ENCODE measurements at regions not wholly inside any gene's neighbourhood (a gene's known extent, or its start where the extent isn't known, plus 50 kb on each side); places are given as distances from the start of the nearest gene placed in this dataset.

DNA sequence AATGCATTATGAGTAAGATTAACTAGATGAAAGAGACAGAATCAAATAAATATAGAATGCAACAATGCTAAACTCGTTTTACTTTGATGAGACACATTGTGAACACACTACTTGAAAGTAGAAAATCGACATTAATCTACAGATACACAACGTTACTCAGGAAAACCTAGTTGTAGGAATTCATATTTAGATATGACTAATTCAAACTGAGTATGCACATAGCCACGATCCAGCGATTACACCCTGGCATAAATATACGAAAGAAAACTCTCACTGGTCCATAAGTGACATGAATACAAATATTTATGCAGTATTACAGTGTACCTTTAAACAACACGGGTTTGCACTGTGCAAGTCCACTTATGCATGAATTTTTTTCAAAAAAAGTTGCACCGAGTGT, 485.6 kb downstream of the TMX3 start:
- FAIRE-seq, result no peak
- TF ChIP-seq, protein P1, sequence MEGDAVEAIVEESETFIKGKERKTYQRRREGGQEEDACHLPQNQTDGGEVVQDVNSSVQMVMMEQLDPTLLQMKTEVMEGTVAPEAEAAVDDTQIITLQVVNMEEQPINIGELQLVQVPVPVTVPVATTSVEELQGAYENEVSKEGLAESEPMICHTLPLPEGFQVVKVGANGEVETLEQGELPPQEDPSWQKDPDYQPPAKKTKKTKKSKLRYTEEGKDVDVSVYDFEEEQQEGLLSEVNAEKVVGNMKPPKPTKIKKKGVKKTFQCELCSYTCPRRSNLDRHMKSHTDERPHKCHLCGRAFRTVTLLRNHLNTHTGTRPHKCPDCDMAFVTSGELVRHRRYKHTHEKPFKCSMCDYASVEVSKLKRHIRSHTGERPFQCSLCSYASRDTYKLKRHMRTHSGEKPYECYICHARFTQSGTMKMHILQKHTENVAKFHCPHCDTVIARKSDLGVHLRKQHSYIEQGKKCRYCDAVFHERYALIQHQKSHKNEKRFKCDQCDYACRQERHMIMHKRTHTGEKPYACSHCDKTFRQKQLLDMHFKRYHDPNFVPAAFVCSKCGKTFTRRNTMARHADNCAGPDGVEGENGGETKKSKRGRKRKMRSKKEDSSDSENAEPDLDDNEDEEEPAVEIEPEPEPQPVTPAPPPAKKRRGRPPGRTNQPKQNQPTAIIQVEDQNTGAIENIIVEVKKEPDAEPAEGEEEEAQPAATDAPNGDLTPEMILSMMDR (IDR thresholded peaks at IDR 0.05; ENCODE audit: insufficient read depth, low read length, severe bottlenecking), result no peak

DNA sequence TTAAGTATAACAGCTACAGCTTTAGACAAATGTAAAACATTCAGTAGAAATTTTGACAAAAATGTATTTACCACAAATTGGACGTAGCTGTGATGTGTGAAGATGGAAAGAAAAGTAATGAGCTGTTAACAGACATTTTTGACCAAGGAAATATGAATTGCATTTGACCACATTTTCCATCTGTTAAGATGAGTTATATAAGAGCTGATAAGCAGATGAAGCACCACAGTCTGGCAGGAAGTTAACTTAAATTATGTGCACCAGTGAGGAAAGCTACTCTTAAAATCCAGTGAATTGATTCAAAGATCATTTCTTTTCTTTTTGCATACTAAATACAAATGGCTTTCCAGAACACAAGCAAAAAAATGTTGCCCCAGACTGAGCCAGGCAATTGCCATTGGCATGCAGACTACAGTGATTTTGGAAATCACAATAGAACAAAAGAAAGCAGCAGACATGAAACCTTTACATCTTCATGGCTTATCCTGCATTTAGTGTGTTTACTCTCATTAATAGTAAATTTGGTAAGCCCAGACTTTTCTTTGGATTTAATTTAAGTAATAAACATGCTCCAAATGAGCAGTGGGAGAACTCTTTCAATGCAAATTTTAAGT, 493.7 kb downstream of the TMX3 start:
- FAIRE-seq (no peak), DNase-seq (ENCODE audit: low read depth) (no peak)
- H3K27me3 ChIP-seq (ENCODE audit: control insufficient read depth, insufficient read depth, low read length), result no peaks in the 10 kb centered on the region
- TF ChIP-seq, protein P1 (IDR thresholded peaks at IDR 0.05; ENCODE audit: insufficient read depth, low read length, severe bottlenecking), result no peak
- H3K4me3 ChIP-seq (ENCODE audit: low read depth, low read length), result no peak overlapping the region
- H3K36me3 ChIP-seq (ENCODE audit: control insufficient read depth, insufficient read depth, low read length), result no peaks in the 10 kb centered on the region

More for the DNA sequence above, 485.6 kb downstream of the TMX3 start:
- H3K4me3 ChIP-seq (ENCODE audit: low read depth, low read length), result no peak overlapping the region
- DNase-seq (ENCODE audit: low read depth), result no peak
- H3K27me3 ChIP-seq (ENCODE audit: control insufficient read depth, insufficient read depth, low read length), result no peaks in the 10 kb centered on the region
- H3K36me3 ChIP-seq (ENCODE audit: control insufficient read depth, insufficient read depth, low read length), result no peaks in the 10 kb centered on the region

DNA sequence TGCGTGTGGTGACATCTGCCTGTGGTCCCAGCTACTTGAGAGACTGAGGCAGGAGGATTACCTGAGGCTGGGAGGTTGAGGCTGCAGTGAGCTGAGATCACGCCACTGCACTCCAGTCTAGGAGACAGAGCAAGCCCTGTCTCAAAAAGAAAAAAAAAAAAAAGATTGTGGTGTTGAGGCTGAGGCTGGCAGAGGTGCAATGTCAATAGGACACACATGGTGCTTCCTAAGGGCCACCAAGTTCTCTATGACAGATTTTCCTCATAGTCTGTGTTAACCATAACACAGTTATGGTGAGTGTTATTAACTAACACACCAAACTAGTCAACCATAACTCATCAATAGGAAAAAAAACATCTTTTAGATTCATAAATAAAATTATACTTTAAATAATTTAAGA, 494.4 kb downstream of the TMX3 start:
- TF ChIP-seq, protein P1 (IDR thresholded peaks at IDR 0.05; ENCODE audit: insufficient read depth, low read length, severe bottlenecking), result no peak
- Histone ChIP-seq H3K36me3 (ENCODE audit: control insufficient read depth, insufficient read depth, low read length) (no peaks in the 10 kb centered on the region), H3K27me3 (ENCODE audit: control insufficient read depth, insufficient read depth, low read length) (no peaks in the 10 kb centered on the region), H3K4me3 (ENCODE audit: low read depth, low read length) (no peak overlapping the region)
- DNase-seq (ENCODE audit: low read depth) (no peak), FAIRE-seq (no peak)

DNA sequence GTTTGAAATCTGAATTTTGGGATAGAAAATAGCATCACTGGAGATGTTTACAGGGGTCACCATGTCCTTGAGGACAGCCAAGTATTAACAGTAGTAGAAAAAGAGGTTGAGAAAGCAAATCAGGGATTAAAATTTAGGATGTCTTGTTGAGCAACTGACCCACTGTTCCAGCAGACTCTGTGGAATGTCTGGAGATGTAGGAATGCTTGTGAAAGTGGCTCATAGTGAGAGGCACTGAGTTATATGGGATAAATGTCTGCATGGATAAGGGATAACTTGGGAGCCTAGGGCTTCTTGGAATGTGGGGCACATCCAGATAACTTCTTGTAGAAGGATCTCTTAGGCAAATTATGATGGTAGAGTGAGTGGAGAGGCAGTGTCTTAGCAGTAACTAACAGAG, 495.0 kb downstream of the TMX3 start:
- Histone ChIP-seq H3K4me3 (ENCODE audit: low read depth, low read length) (no peak overlapping the region), H3K36me3 (ENCODE audit: control insufficient read depth, insufficient read depth, low read length) (no peaks in the 10 kb centered on the region), H3K27me3 (ENCODE audit: control insufficient read depth, insufficient read depth, low read length) (no peaks in the 10 kb centered on the region)
- FAIRE-seq (no peak), DNase-seq (ENCODE audit: low read depth) (no peak)
- TF ChIP-seq, protein P1 (IDR thresholded peaks at IDR 0.05; ENCODE audit: insufficient read depth, low read length, severe bottlenecking), result no peak

DNA sequence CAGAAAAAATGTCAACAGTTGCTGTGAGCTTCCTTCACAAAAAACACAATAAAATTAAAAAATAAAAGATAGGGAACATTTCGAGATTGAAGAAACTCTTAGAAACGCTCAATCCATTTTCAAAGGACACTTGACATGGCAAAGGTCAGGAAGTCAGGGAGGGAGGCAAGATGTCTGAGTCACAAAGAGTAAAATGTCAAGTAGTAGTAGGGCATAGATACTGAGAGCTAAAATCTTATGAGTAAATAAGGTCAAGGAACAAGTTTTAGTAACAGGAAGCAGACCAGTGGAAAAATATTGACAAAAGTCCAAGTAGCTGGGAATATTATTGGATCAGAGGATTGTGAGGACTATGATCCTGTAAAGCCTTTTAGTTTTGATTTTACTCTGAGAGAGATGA, 495.6 kb downstream of the TMX3 start:
- Histone ChIP-seq H3K36me3 (ENCODE audit: control insufficient read depth, insufficient read depth, low read length) (no peaks in the 10 kb centered on the region), H3K27me3 (ENCODE audit: control insufficient read depth, insufficient read depth, low read length) (no peaks in the 10 kb centered on the region), H3K4me3 (ENCODE audit: low read depth, low read length) (no peak overlapping the region)
- TF ChIP-seq, protein P1 (IDR thresholded peaks at IDR 0.05; ENCODE audit: insufficient read depth, low read length, severe bottlenecking), result no peak
- no peak for DNase-seq (ENCODE audit: low read depth)
- FAIRE-seq, result no peak

DNA sequence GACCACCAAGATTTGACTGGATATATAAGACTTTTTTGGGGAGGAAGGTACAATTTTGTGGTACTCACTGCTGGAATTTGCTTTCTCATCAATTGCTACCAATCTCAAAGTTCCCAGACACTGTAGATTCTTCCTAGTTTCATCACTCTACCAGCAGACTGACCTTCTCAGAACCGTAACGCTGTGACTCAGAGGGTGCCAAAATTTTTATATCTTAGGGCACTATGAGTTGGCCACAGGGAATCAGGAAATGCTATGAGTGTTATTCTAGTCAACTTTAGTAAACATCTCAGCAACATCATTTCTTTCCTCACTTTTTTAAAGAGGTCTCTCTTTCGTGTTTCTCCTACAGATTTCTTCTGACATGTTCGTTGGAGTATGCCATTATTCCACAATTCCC, 499.0 kb downstream of the TMX3 start:
- Histone ChIP-seq H3K27me3 (ENCODE audit: control insufficient read depth, insufficient read depth, low read length) (no peaks in the 10 kb centered on the region), H3K4me3 (ENCODE audit: low read depth, low read length) (no peak overlapping the region), H3K36me3 (ENCODE audit: control insufficient read depth, insufficient read depth, low read length) (no peaks in the 10 kb centered on the region)
- TF ChIP-seq, protein P1 (IDR thresholded peaks at IDR 0.05; ENCODE audit: insufficient read depth, low read length, severe bottlenecking), result no peak
- DNase-seq (ENCODE audit: low read depth) (peak; percentile 68), FAIRE-seq (no peak)
